ENCODE measurements at regions not wholly inside any gene's neighbourhood (a gene's known extent, or its start where the extent isn't known, plus 50 kb on each side); places are given as distances from the start of the nearest gene placed in this dataset.
A peak's percentile ranks its signal among the peaks of the same experiment; 100 is the strongest.

- Histone ChIP-seq H3K27ac (no peak overlapping the region), H3K4me3 (no peak overlapping the region), H3K4me1 (replicated peaks in 1 of 2) (no peaks in the 10 kb centered on the region)
- 40 to 100% (median 85%) methylated on average over 1 to 4 of the region's 5 CpGs; no CpG with 5 or more reads in 1 of the 10 experiments for whole genome bisulfite sequencing, 10 experiments
- ATAC-seq (replicated peaks in 6 of 8): peak in 3 of 8 experiments; percentile 92 to 95 (median 95)
- in situ Hi-C loops (cut with MboI; ENCODE audit: low pct_unique_long_range_greater_than_20kb in 2 of 9, low sequenced_read_pairs in 9 of 9, unreplicated experiment in 9 of 9): no loop called here
Measured at GRCh38 chr15:35669432-35670045, 123.6 kb upstream of the DPH6 start.

GRCh38 chr15:35671197-35671596 lies 125.2 kb upstream of the DPH6 start:
- no peak overlapping the region for H3K27ac ChIP-seq
- no peak for ATAC-seq (replicated peaks in 6 of 8)
- H3K4me3 ChIP-seq: no peak overlapping the region
- H3K4me1 ChIP-seq (replicated peaks in 1 of 2): peaks cover 6 to 14% of the 10 kb centered on the region in 2 donors
- in situ Hi-C loops (cut with MboI; ENCODE audit: low pct_unique_long_range_greater_than_20kb in 2 of 9, low sequenced_read_pairs in 9 of 9, unreplicated experiment in 9 of 9): no loop called here

GRCh38 chr15:35671981-35672380 lies 126.0 kb upstream of the DPH6 start:
- no peak overlapping the region for H3K4me3 ChIP-seq
- H3K27ac ChIP-seq: no peak overlapping the region
- 57 to 88% (median 88%) methylated on average over 1 of the region's 1 CpG; no CpG with 5 or more reads in 5 of the 10 experiments for WGBS, 10 experiments
- ATAC-seq (replicated peaks in 6 of 8): no peak
- peaks cover 6 to 14% of the 10 kb centered on the region in 2 donors for H3K4me1 ChIP-seq (replicated peaks in 1 of 2)
- in situ Hi-C loops (cut with MboI; ENCODE audit: low pct_unique_long_range_greater_than_20kb in 2 of 9, low sequenced_read_pairs in 9 of 9, unreplicated experiment in 9 of 9): no loop called here

- Histone ChIP-seq H3K27ac (no peak overlapping the region), H3K4me3 (no peak overlapping the region), H3K4me1 (replicated peaks in 1 of 2) (peaks cover 6 to 14% of the 10 kb centered on the region in 2 donors)
- ATAC-seq (replicated peaks in 6 of 8): no peak
- WGBS, 10 experiments: 75 to 99% (median 83%) methylated on average over 1 to 9 of the region's 9 CpGs; no CpG with 5 or more reads in 2 of the 10 experiments
- in situ Hi-C loops (cut with MboI; ENCODE audit: low pct_unique_long_range_greater_than_20kb in 2 of 9, low sequenced_read_pairs in 9 of 9, unreplicated experiment in 9 of 9): no loop called here
Measured at GRCh38 chr15:35673093-35673684, 127.2 kb upstream of the DPH6 start.

- Histone ChIP-seq H3K4me1 (replicated peaks in 1 of 2) (peaks cover 10 to 32% of the 10 kb centered on the region in 2 donors), H3K27ac (peak overlapping the region in 1 of 2 donors; percentile 34), H3K4me3 (no peak overlapping the region)
- in situ Hi-C loops (cut with MboI; ENCODE audit: low pct_unique_long_range_greater_than_20kb in 2 of 9, low sequenced_read_pairs in 9 of 9, unreplicated experiment in 9 of 9): no loop called here
- ATAC-seq (replicated peaks in 6 of 8): peak; percentile 49 to 87 (median 71)
- WGBS, 10 experiments: 4 to 86% (median 58%) methylated on average over 1 to 8 of the region's 8 CpGs; no CpG with 5 or more reads in 1 of the 10 experiments
Measured at GRCh38 chr15:35674873-35675781, 129.2 kb upstream of the DPH6 start.

GRCh38 chr15:35678774-35679173 lies 132.8 kb upstream of the DPH6 start:
- no peak overlapping the region for H3K27ac ChIP-seq
- no peak overlapping the region for H3K4me3 ChIP-seq
- in situ Hi-C loops (cut with MboI; ENCODE audit: low pct_unique_long_range_greater_than_20kb in 2 of 9, low sequenced_read_pairs in 9 of 9, unreplicated experiment in 9 of 9): no loop called here
- WGBS, 10 experiments: 53 to 96% (median 73%) methylated on average over 1 to 2 of the region's 2 CpGs
- peaks cover 10 to 33% of the 10 kb centered on the region in 2 donors for H3K4me1 ChIP-seq (replicated peaks in 1 of 2)
- no peak for ATAC-seq (replicated peaks in 6 of 8)

GRCh38 chr15:35679186-35679585 lies 133.2 kb upstream of the DPH6 start:
- no peak for ATAC-seq (replicated peaks in 6 of 8)
- WGBS, 10 experiments: 88 to 100% (median 100%) methylated on average over 1 of the region's 1 CpG; no CpG with 5 or more reads in 1 of the 10 experiments
- H3K4me1 ChIP-seq (replicated peaks in 1 of 2): peaks cover 10 to 33% of the 10 kb centered on the region in 2 donors
- in situ Hi-C loops (cut with MboI; ENCODE audit: low pct_unique_long_range_greater_than_20kb in 2 of 9, low sequenced_read_pairs in 9 of 9, unreplicated experiment in 9 of 9): no loop called here
- H3K27ac ChIP-seq: no peak overlapping the region
- no peak overlapping the region for H3K4me3 ChIP-seq

- H3K4me3 ChIP-seq: no peak overlapping the region
- no peak for ATAC-seq (replicated peaks in 6 of 8)
- 17 to 100% (median 89%) methylated on average over 1 of the region's 1 CpG; no CpG with 5 or more reads in 2 of the 10 experiments for WGBS, 10 experiments
- H3K4me1 ChIP-seq (replicated peaks in 1 of 2): peaks cover 4 to 21% of the 10 kb centered on the region in 2 donors
- in situ Hi-C loops (cut with MboI; ENCODE audit: low pct_unique_long_range_greater_than_20kb in 2 of 9, low sequenced_read_pairs in 9 of 9, unreplicated experiment in 9 of 9): no loop called here
- H3K27ac ChIP-seq: no peak overlapping the region
Measured at GRCh38 chr15:35680951-35681350, 135.0 kb upstream of the DPH6 start.

- Histone ChIP-seq H3K4me3 (no peak overlapping the region), H3K4me1 (replicated peaks in 1 of 2) (no peaks in the 10 kb centered on the region), H3K27ac (no peak overlapping the region)
- in situ Hi-C loops (cut with MboI; ENCODE audit: low pct_unique_long_range_greater_than_20kb in 2 of 9, low sequenced_read_pairs in 9 of 9, unreplicated experiment in 9 of 9): no loop called here
- no peak for ATAC-seq (replicated peaks in 6 of 8)
- WGBS, 10 experiments: 36 to 100% (median 78%) methylated on average over 1 of the region's 1 CpG; no CpG with 5 or more reads in 3 of the 10 experiments
Measured at GRCh38 chr15:35686347-35686746, 140.4 kb upstream of the DPH6 start.

- WGBS, 10 experiments: 60 to 100% (median 90%) methylated on average over 1 to 5 of the region's 6 CpGs
- Histone ChIP-seq H3K4me3 (no peak overlapping the region), H3K27ac (no peak overlapping the region), H3K4me1 (replicated peaks in 1 of 2) (peaks cover 2 to 14% of the 10 kb centered on the region in 2 donors)
- in situ Hi-C loops (cut with MboI; ENCODE audit: low pct_unique_long_range_greater_than_20kb in 2 of 9, low sequenced_read_pairs in 9 of 9, unreplicated experiment in 9 of 9): no loop called here
- ATAC-seq (replicated peaks in 6 of 8): no peak
Measured at GRCh38 chr15:35689266-35689665, 143.3 kb upstream of the DPH6 start.

- Histone ChIP-seq H3K4me1 (replicated peaks in 1 of 2) (peaks cover 2 to 14% of the 10 kb centered on the region in 2 donors), H3K27ac (no peak overlapping the region), H3K4me3 (no peak overlapping the region)
- ATAC-seq (replicated peaks in 6 of 8): no peak
- WGBS, 10 experiments: 67 to 100% (median 95%) methylated on average over 1 of the region's 1 CpG; no CpG with 5 or more reads in 2 of the 10 experiments
- in situ Hi-C loops (cut with MboI; ENCODE audit: low pct_unique_long_range_greater_than_20kb in 2 of 9, low sequenced_read_pairs in 9 of 9, unreplicated experiment in 9 of 9): no loop called here
Measured at GRCh38 chr15:35690089-35690488, 144.1 kb upstream of the DPH6 start.

- in situ Hi-C loops (cut with MboI; ENCODE audit: low pct_unique_long_range_greater_than_20kb in 2 of 9, low sequenced_read_pairs in 9 of 9, unreplicated experiment in 9 of 9): no loop called here
- peak in 1 of 8 experiments; percentile 19 for ATAC-seq (replicated peaks in 6 of 8)
- Histone ChIP-seq H3K4me1 (replicated peaks in 1 of 2) (peaks cover 2 to 14% of the 10 kb centered on the region in 2 donors), H3K4me3 (no peak overlapping the region), H3K27ac (no peak overlapping the region)
- WGBS, 10 experiments: 0 to 100% (median 55%) methylated on average over 1 of the region's 1 CpG; no CpG with 5 or more reads in 2 of the 10 experiments
Measured at GRCh38 chr15:35690698-35691116, 144.7 kb upstream of the DPH6 start.

- no peak for ATAC-seq (replicated peaks in 6 of 8)
- H3K4me1 ChIP-seq (replicated peaks in 1 of 2): peaks cover 2 to 14% of the 10 kb centered on the region in 2 donors
- WGBS, 10 experiments: 65 to 100% (median 86%) methylated on average over 1 to 4 of the region's 4 CpGs; no CpG with 5 or more reads in 3 of the 10 experiments
- in situ Hi-C loops (cut with MboI; ENCODE audit: low pct_unique_long_range_greater_than_20kb in 2 of 9, low sequenced_read_pairs in 9 of 9, unreplicated experiment in 9 of 9): no loop called here
- H3K4me3 ChIP-seq: no peak overlapping the region
- H3K27ac ChIP-seq: no peak overlapping the region
Measured at GRCh38 chr15:35691173-35691761, 145.3 kb upstream of the DPH6 start.
